Sigmoid colon (tissue), 4 donors: ENCODE measurements at regions not wholly inside any gene's neighbourhood (a gene's known extent, or its start where the extent isn't known, plus 50 kb on each side); places are given as distances from the start of the nearest gene placed in this dataset.

Experiments
- EP300 ChIP-seq, 4 donors: sonication (generic); formaldehyde crosslinking; IDR thresholded peaks; one replicate each; pipeline ENCODE4 v1.6.1; 2017; ENCODE audit warnings: antibody characterized with exemption in 4 of 4
- POLR2A ChIP-seq, 2 donors: fragments of 450-650 bp; IDR thresholded peaks; one replicate each; pipeline ENCODE4 v1.6.1; 2016; ENCODE audit warnings: antibody characterized with exemption in 2 of 2, mild to moderate bottlenecking in 2 of 2, moderate library complexity in 2 of 2
- POLR2AphosphoS5 ChIP-seq, 4 donors: sonication (generic); formaldehyde crosslinking; IDR thresholded peaks; one replicate each; pipeline ENCODE4 v1.6.1; 2017; ENCODE audit warnings: antibody characterized with exemption in 4 of 4
- TF ChIP-seq, protein P1 (sequence below), 4 experiments: fragments of 450-650 bp in 3 of 4; fragments of 200-600 bp in 1 of 4; IDR thresholded peaks; one replicate each; pipeline ENCODE4 v1.5.1; 2016 to 2019; ENCODE audit warnings: antibody characterized with exemption in 4 of 4, mild to moderate bottlenecking in 3 of 4, moderate library complexity in 2 of 4

DNA sequence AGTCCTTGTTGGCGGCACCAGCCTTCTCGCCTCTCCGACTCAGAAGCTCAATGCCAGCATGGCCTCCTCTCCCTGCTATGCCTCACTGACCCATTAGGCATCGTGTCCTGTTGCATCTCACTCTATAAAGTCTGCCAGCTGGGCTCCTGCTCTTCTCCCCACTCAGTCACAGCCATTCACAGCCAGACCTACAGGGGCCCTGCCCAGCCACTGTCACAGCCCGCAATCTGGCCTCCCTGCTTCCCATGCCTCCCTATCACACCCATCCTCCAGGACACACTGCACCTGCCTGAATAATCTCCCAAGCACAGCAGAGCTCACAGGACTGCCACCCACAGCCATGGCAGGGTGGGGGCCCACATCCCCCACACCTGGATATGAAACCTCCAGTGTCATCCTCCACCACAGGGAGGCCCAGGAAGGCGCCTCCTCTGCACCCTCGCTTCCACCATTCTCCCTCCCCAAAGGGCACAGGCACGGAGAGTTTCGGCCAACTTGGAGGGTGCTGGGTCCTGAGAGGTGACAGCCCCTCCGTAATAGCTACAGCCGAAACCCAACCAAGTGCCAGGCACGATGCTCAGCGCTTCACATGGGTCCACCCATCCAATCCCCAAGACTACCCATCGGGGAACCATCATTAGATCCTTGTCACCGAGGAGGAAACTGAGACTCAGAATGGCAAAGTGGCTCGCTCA is 370.3 kb downstream of the BCL11B start:
- TF ChIP-seq, protein P1, sequence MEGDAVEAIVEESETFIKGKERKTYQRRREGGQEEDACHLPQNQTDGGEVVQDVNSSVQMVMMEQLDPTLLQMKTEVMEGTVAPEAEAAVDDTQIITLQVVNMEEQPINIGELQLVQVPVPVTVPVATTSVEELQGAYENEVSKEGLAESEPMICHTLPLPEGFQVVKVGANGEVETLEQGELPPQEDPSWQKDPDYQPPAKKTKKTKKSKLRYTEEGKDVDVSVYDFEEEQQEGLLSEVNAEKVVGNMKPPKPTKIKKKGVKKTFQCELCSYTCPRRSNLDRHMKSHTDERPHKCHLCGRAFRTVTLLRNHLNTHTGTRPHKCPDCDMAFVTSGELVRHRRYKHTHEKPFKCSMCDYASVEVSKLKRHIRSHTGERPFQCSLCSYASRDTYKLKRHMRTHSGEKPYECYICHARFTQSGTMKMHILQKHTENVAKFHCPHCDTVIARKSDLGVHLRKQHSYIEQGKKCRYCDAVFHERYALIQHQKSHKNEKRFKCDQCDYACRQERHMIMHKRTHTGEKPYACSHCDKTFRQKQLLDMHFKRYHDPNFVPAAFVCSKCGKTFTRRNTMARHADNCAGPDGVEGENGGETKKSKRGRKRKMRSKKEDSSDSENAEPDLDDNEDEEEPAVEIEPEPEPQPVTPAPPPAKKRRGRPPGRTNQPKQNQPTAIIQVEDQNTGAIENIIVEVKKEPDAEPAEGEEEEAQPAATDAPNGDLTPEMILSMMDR (IDR thresholded peaks at IDR 0.05), result no peak
- no peak for TF ChIP-seq POLR2A (IDR thresholded peaks at IDR 0.05)
- no peak for TF ChIP-seq POLR2AphosphoS5 (IDR thresholded peaks at IDR 0.05)
- TF ChIP-seq EP300 (IDR thresholded peaks at IDR 0.05), result no peak
